Esophagus muscularis mucosa (tissue), 3 donors: ENCODE measurements at regions not wholly inside any gene's neighbourhood (a gene's known extent, or its start where the extent isn't known, plus 50 kb on each side); places are given as distances from the start of the nearest gene placed in this dataset.

Experiments
- CTCF ChIP-seq, 3 experiments: fragments of 200-600 bp in 2 of 3; fragments of 450-650 bp in 1 of 3; sonication (generic) in 2 of 3; IDR thresholded peaks; one replicate each; pipeline ENCODE4 v1.5.1; 2017 to 2019; ENCODE audit warnings: antibody characterized with exemption in 3 of 3, mild to moderate bottlenecking in 2 of 3, moderate library complexity in 1 of 3
- POLR2A ChIP-seq: fragments of 450-650 bp; IDR thresholded peaks from one replicate; pipeline ENCODE4 v1.6.1; 2017; ENCODE audit warnings: antibody characterized with exemption, moderate library complexity, mild to moderate bottlenecking, low read depth

- no peak for TF ChIP-seq POLR2A
- no peak for TF ChIP-seq CTCF (IDR thresholded peaks at IDR 0.05)
These were observed 130.6 kb upstream of the SDK2 start for GRCh38 chr17:73774852-73775251.
